Mesothelial cell of epicardium (in vitro differentiated cells): ENCODE measurements at regions not wholly inside any gene's neighbourhood (a gene's known extent, or its start where the extent isn't known, plus 50 kb on each side); places are given as distances from the start of the nearest gene placed in this dataset.
A peak's percentile ranks its signal among the peaks of the same experiment; 100 is the strongest.

Experiments used
- DNase-seq, 2 experiments: peaks; one replicate each; pipeline ENCODE4 v3.0.0; 2021; ENCODE audit warnings: low spot score in 2 of 2; ENCODE audit not compliant: unreplicated experiment in 2 of 2
- H3K27ac Mint-ChIP-seq: 2 replicates; pipeline ENCODE4 v1.8.0; 2021; ENCODE audit warnings: mixed read lengths
- H3K27me3 Mint-ChIP-seq: 2 replicates; pipeline ENCODE4 v1.8.0; 2021; ENCODE audit warnings: low read depth, mixed read lengths
- H3K36me3 Mint-ChIP-seq: 2 replicates; pipeline ENCODE4 v1.8.0; 2021; ENCODE audit warnings: mixed read lengths
- H3K4me1 Mint-ChIP-seq: 2 replicates; pipeline ENCODE4 v1.8.0; 2021; ENCODE audit warnings: mixed read lengths
- H3K4me3 Mint-ChIP-seq: 2 replicates; pipeline ENCODE4 v1.8.0; 2021; ENCODE audit warnings: mild to moderate bottlenecking, moderate library complexity, mixed read lengths
- H3K9me3 Mint-ChIP-seq: 2 replicates; pipeline ENCODE4 v1.8.0; 2021; ENCODE audit warnings: mixed read lengths
- TF ChIP-seq, protein P1 (sequence below): fragments of 200-600 bp; sonication (generic); IDR thresholded peaks from one replicate; pipeline ENCODE4 v1.5.0; 2021; ENCODE audit warnings: antibody characterized with exemption; ENCODE audit not compliant: unreplicated experiment

DNA sequence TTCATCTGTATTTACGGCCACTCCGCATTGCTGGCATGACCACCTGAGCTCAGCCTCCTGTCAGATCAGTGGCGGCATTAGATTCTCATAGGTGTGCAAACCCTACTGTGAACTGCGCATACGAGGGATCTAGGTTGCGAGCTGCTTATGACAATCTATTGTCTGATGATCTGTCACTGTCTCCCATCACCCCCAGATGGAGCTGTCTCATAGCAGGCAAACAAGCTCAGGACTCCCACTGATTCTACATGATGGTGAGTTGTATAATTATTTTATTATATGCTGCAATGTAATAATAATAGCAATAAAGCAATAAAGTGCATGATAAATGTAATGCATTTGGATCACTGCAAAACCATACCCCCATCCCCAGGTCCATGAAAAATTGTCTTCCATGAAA is 1172.9 kb upstream of the AUTS2 start:
- Mint-ChIP-seq H3K9me3 (no peaks in the 10 kb centered on the region), H3K27ac (no peak overlapping the region), H3K4me3 (no peak overlapping the region), H3K36me3 (no peaks in the 10 kb centered on the region), H3K27me3 (peaks cover 18% of the 10 kb centered on the region), H3K4me1 (peaks cover 9% of the 10 kb centered on the region)
- TF ChIP-seq, protein P1, sequence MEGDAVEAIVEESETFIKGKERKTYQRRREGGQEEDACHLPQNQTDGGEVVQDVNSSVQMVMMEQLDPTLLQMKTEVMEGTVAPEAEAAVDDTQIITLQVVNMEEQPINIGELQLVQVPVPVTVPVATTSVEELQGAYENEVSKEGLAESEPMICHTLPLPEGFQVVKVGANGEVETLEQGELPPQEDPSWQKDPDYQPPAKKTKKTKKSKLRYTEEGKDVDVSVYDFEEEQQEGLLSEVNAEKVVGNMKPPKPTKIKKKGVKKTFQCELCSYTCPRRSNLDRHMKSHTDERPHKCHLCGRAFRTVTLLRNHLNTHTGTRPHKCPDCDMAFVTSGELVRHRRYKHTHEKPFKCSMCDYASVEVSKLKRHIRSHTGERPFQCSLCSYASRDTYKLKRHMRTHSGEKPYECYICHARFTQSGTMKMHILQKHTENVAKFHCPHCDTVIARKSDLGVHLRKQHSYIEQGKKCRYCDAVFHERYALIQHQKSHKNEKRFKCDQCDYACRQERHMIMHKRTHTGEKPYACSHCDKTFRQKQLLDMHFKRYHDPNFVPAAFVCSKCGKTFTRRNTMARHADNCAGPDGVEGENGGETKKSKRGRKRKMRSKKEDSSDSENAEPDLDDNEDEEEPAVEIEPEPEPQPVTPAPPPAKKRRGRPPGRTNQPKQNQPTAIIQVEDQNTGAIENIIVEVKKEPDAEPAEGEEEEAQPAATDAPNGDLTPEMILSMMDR, result no peak
- DNase-seq, result no peak

DNA sequence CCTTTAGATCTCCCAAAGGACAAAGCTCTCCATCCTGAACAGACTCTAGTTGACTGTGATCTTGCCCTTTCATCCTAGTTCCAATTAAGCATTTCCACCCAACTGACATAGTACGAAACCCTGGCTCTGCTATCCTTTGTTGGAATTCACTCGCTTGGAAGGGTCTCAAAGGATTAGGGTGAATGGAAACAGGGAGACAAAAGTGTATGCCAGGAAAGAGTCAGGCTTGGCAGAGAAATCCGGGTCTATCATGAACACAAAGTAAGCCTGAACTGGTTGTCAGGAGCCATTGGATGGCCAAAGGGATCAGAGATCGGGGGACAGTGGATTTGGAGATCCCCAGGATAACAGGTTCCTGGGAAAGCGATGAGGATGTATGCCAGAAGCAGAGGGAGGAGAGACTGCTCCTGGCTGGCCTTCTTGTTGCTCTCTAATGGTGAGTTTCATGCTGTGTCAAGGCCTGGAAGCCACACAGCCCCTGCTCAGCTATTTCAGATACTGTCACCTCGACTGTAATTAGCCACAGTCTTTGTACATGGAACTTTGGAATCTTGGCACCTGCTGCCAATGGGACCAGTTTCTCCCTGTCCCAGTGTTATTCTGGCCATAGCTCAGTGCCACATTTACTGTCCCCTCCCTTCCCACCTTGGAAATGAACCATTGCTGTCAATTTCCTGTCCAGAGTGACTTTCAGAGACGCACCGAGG is 1168.7 kb upstream of the AUTS2 start:
- Mint-ChIP-seq H3K4me3 (no peak overlapping the region), H3K27ac (no peak overlapping the region), H3K9me3 (no peaks in the 10 kb centered on the region), H3K36me3 (no peaks in the 10 kb centered on the region), H3K27me3 (peaks cover 18% of the 10 kb centered on the region), H3K4me1 (peaks cover 25% of the 10 kb centered on the region)
- no peak for DNase-seq
- TF ChIP-seq, protein P1, result no peak

DNA sequence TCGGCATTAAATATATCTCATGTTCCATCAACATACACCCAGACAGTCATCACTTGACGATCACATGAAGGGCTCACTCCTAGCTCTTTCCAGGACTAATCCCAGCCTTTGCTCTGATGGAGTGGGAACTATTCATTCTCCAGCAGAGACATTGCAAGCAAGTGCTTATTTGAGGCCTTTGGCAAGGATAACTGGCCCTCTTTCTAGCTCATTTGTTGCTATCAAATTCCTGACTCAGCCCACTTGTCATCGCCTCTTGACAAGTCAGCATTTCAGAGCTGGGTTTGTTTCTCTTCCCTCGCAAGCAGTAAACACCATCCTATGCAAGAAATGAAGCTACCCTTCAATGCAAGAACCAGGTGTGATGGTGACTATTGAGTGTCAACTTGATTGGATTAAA is 1165.7 kb upstream of the AUTS2 start:
- DNase-seq, result no peak

DNA sequence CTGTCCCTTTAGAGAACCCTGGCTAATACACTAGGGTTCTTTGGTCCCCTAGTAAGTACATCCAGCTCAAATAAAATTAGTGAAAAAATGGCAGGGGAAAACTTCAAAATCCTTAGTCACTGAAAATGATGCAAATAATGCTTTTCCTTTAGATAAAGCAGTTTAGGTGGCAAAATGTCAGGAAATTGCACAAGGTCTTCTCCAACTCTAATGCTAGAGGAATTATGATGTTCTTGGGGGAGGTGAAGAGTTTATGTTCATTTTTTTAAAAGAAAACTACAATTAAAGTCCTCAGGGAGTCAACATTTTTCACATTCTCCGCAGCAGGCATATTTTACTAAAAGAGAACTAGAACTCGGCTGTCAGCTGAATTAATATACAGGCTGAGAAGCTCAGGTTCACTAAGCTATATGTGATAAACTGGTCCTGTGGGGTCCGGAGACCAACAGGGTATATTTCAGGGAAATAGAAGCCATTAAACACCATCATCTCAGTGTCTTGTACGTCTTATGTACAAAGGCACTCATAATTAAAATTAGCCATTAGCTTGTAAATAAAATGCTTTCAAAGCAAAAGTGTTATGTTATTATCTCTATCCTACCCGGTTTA is 1164.7 kb upstream of the AUTS2 start:
- Mint-ChIP-seq H3K4me1 (peaks cover 42% of the 10 kb centered on the region), H3K9me3 (peaks cover 16% of the 10 kb centered on the region), H3K4me3 (no peak overlapping the region), H3K27me3 (peaks cover 8% of the 10 kb centered on the region), H3K27ac (peak overlapping the region; percentile 82), H3K36me3 (no peaks in the 10 kb centered on the region)
- DNase-seq, result no peak
- TF ChIP-seq, protein P1, result no peak

More for the DNA sequence above, 1165.7 kb upstream of the AUTS2 start:
- TF ChIP-seq, protein P1, result no peak
- H3K4me3 Mint-ChIP-seq, result no peak overlapping the region
- no peak overlapping the region for H3K27ac Mint-ChIP-seq
- H3K4me1 Mint-ChIP-seq, result peaks cover 36% of the 10 kb centered on the region
- peaks cover 9% of the 10 kb centered on the region for H3K9me3 Mint-ChIP-seq
- peaks cover 13% of the 10 kb centered on the region for H3K27me3 Mint-ChIP-seq
- H3K36me3 Mint-ChIP-seq, result no peaks in the 10 kb centered on the region

DNA sequence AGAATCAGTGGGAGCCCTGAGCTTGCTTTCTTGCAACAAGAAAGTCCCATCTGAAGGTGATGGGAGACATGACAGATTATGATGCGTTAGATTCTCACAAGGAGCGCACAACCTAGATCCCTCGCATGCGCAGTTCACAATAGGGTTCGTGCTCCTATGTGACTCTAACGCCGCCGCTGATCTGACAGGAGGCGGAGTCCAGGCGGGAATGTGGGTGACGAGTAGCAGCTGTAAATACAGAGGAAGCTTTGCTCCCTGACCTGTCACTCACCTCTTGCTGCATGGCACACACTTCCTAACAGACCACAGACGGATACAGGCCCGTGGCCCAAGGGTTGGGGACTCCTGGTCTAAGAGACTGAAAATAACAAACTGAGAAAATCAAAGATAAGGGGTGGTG is 1163.4 kb upstream of the AUTS2 start:
- TF ChIP-seq, protein P1, result no peak
- H3K27ac Mint-ChIP-seq, result no peak overlapping the region
- H3K9me3 Mint-ChIP-seq, result peaks cover 21% of the 10 kb centered on the region
- H3K27me3 Mint-ChIP-seq, result peaks cover 1% of the 10 kb centered on the region
- DNase-seq, result no peak
- no peaks in the 10 kb centered on the region for H3K36me3 Mint-ChIP-seq
- no peak overlapping the region for H3K4me3 Mint-ChIP-seq
- H3K4me1 Mint-ChIP-seq, result peaks cover 42% of the 10 kb centered on the region
